Transverse colon (tissue), 4 donors: ENCODE measurements at regions not wholly inside any gene's neighbourhood (a gene's known extent, or its start where the extent isn't known, plus 50 kb on each side); places are given as distances from the start of the nearest gene placed in this dataset.

Source experiments
- DNase-seq: peaks from one replicate; pipeline ENCODE4 v3.0.0-alpha.2; 2019
- H3K27ac ChIP-seq, 4 donors: fragments of 200-600 bp; sonication (generic); 2 replicates each; pipeline ENCODE4 v1.5.1; 2016 to 2018; ENCODE audit warnings: inconsistent platforms in 4 of 4
- H3K27me3 ChIP-seq: fragments of 200-600 bp; sonication (generic); 2 replicates; pipeline ENCODE4 v1.5.1; 2017; ENCODE audit warnings: inconsistent platforms
- H3K36me3 ChIP-seq, 4 donors: fragments of 200-600 bp; sonication (generic); 2 replicates each; pipeline ENCODE4 v1.5.1; 2017 to 2019; ENCODE audit warnings: inconsistent platforms in 4 of 4
- H3K4me1 ChIP-seq, 4 donors: fragments of 200-600 bp; sonication (generic); 2 replicates each; pipeline ENCODE4 v1.5.1; 2017 to 2020; ENCODE audit warnings: inconsistent platforms in 4 of 4
- H3K4me3 ChIP-seq, 4 donors: fragments of 200-600 bp; sonication (generic); 1 replicate in 1 of 4; 2 replicates in 3 of 4; pipeline versions ENCODE4 v1.5.1 to v1.6.1; 2017 to 2019; ENCODE audit warnings: inconsistent platforms in 4 of 4
- H3K9me3 ChIP-seq, 2 donors: fragments of 200-600 bp; sonication (generic); 2 replicates each; pipeline ENCODE4 v1.5.1; 2017 to 2019; ENCODE audit warnings: inconsistent platforms in 2 of 2
- CTCF ChIP-seq, 5 experiments: fragments of 200-600 bp in 3 of 5; fragments of 450-650 bp in 2 of 5; sonication (generic) in 3 of 5; IDR thresholded peaks; 1 replicate in 2 of 5; 2 replicates in 3 of 5; pipeline ENCODE4 v1.5.1; 2016 to 2017; ENCODE audit warnings: antibody characterized with exemption in 5 of 5, inconsistent platforms in 3 of 5, mild to moderate bottlenecking in 2 of 5, moderate library complexity in 1 of 5
- EP300 ChIP-seq: sonication (generic); formaldehyde crosslinking; IDR thresholded peaks from one replicate; pipeline ENCODE4 v1.6.1; 2017; ENCODE audit warnings: antibody characterized with exemption, low read depth
- POLR2A ChIP-seq: fragments of 450-650 bp; IDR thresholded peaks from one replicate; pipeline ENCODE4 v1.6.1; 2016; ENCODE audit warnings: antibody characterized with exemption, mild to moderate bottlenecking, moderate library complexity
- POLR2AphosphoS5 ChIP-seq, 3 donors: sonication (generic); formaldehyde crosslinking; IDR thresholded peaks; one replicate each; pipeline ENCODE4 v1.6.1; 2016; ENCODE audit warnings: antibody characterized with exemption in 3 of 3
- WGBS, 2 donors: methylation state at CpG; one replicate each; pipeline ENCODE4 v1.1.5; 2018; ENCODE audit warnings: low coverage in 1 of 2; 5-methylcytosine and 5-hydroxymethylcytosine counted together
- in situ Hi-C, 4 donors: fragments of 200-750 bp; cut with MboI; loops; one replicate each; pipeline versions ENCODE4 v1.15.0 to v1.15.1; 2017; ENCODE audit warnings: low sequenced_read_pairs in 3 of 4, low pct_ligation_motif_present in 1 of 4, low pct_unique_long_range_greater_than_20kb in 1 of 4
- intact Hi-C: fragments of 100-400 bp; cut with DNase I; formaldehyde crosslinking; loops from one replicate; pipeline ENCODE4 v1.15.1; 2023; ENCODE audit warnings: low total_unique reads

DNA sequence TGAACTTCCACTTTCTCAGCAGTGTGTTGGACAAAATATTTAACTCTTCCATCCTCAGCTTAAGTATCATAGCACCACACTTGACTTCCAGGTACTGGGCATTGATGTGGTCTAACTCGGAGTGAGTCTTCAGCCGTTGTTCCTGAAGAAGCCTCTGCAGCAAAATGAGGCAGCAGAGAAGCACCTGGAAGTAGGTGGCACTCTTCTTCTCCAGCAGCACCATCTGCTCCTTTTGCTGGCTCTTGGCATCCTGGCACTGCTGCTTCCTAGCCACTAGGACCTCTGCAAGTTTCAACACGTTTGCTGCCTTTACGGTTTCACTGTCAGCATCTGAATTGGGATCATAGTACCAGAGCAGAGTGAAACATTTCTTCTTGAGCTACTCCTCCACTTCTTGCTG is 162.5 kb upstream of the GORAB start:
- Histone ChIP-seq H3K9me3 (no peaks in the 10 kb centered on the region), H3K36me3 (no peaks in the 10 kb centered on the region), H3K4me3 (no peak overlapping the region), H3K27me3 (no peaks in the 10 kb centered on the region), H3K27ac (no peak overlapping the region), H3K4me1 (no peaks in the 10 kb centered on the region)
- in situ Hi-C loops (no loop called here), intact Hi-C loops (loop anchor here (5.0 kb wide), 1 partner anchor 633 kb away; no protein-coding TSS in a partner anchor)
- DNase-seq = no peak
- TF ChIP-seq POLR2A (no peak), POLR2AphosphoS5 (IDR thresholded peaks at IDR 0.05) (no peak), EP300 (no peak), CTCF (IDR thresholded peaks at IDR 0.05) (no peak)
- 83 to 94% methylated on average over 2 to 4 of the region's 4 CpGs for WGBS, 2 donors

DNA sequence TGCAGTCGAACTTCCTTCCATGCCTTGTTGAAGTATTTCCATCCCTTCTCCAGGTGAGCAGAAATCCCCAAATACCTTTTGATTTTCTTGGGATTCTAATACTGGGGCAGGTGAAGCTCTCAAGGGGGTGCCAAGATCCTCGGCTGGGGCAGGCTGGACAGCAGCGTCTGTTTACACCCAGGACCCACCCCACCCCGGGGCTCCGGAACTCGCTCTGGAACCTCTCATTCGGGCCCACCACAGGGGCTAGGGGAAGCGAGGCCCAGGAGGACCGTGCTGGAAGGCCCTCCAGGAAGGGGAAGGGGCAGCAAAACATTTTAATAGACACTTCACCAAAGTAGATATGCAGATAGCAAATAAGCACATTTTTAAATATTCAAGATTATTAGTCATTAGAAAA is 161.9 kb upstream of the GORAB start:
- TF ChIP-seq EP300 (no peak), POLR2A (no peak), CTCF (IDR thresholded peaks at IDR 0.05) (no peak), POLR2AphosphoS5 (IDR thresholded peaks at IDR 0.05) (no peak)
- H3K4me3 ChIP-seq = no peak overlapping the region
- DNase-seq = no peak

GRCh38 chr1:170375082-170375723 is 156.8 kb upstream of the GORAB start:
- intact Hi-C loops (no loop called here), in situ Hi-C loops (no loop called here)
- H3K4me1 ChIP-seq = no peaks in the 10 kb centered on the region
- no peak overlapping the region for H3K4me3 ChIP-seq
- no peak for DNase-seq
- no peaks in the 10 kb centered on the region for H3K27me3 ChIP-seq
- 46 to 51% methylated on average over 3 of the region's 3 CpGs for WGBS, 2 donors
- H3K9me3 ChIP-seq = no peaks in the 10 kb centered on the region
- no peaks in the 10 kb centered on the region for H3K36me3 ChIP-seq
- no peak for TF ChIP-seq CTCF (IDR thresholded peaks at IDR 0.05)
- no peak for TF ChIP-seq POLR2A
- no peak for TF ChIP-seq EP300
- no peak for TF ChIP-seq POLR2AphosphoS5 (IDR thresholded peaks at IDR 0.05)
- no peak overlapping the region for H3K27ac ChIP-seq

More for the DNA sequence above, 161.9 kb upstream of the GORAB start:
- in situ Hi-C loops = no loop called here
- no peaks in the 10 kb centered on the region for H3K27me3 ChIP-seq
- no peak overlapping the region for H3K27ac ChIP-seq
- H3K9me3 ChIP-seq = no peaks in the 10 kb centered on the region
- WGBS, 2 donors = 90% methylated on average over 9 of the region's 9 CpGs; no CpG with 5 or more reads in 1 of the 2 donors
- no peaks in the 10 kb centered on the region for H3K36me3 ChIP-seq
- H3K4me1 ChIP-seq = no peaks in the 10 kb centered on the region
- intact Hi-C loops = no loop called here

DNA sequence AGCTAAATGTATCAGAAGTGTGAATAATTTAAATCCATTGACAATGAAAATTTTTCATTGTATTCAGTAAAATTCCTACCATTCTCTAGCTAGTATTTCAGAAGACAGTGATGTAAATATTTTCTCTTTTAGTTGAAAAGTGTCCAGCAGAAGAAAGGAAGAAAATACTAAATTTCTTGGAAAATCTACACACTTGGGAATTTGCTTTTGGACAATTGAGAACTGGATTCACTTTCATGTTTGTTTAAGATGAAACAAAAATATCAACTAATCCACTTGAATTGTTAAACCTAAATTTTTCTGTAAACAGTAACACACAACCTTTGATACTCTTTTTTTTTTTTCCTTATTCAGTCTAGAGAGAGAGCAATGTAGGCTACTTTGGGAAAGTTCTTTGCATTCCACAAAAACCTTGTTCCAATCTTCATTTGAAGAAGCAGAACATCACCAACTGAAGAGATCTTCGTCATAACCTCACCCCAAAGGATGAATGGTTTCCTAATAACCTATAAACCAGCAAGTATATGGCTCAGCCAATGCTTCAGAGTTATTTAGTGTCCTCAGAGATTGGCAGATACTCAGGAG is 155.1 kb upstream of the GORAB start:
- no peak for DNase-seq
- TF ChIP-seq EP300 = no peak
- TF ChIP-seq POLR2AphosphoS5 (IDR thresholded peaks at IDR 0.05) = no peak
- TF ChIP-seq POLR2A = no peak
- TF ChIP-seq CTCF (IDR thresholded peaks at IDR 0.05) = no peak
- H3K36me3 ChIP-seq = no peaks in the 10 kb centered on the region
- no peaks in the 10 kb centered on the region for H3K9me3 ChIP-seq
- no peaks in the 10 kb centered on the region for H3K27me3 ChIP-seq
- no peak overlapping the region for H3K27ac ChIP-seq
- intact Hi-C loops = no loop called here
- H3K4me1 ChIP-seq = no peaks in the 10 kb centered on the region
- in situ Hi-C loops = no loop called here
- WGBS, 2 donors = 0 to 3% methylated on average over 1 of the region's 1 CpG
- H3K4me3 ChIP-seq = no peak overlapping the region
